ENCODE measurements at regions not wholly inside any gene's neighbourhood (a gene's known extent, or its start where the extent isn't known, plus 50 kb on each side); places are given as distances from the start of the nearest gene placed in this dataset.

GRCh38 chr7:145599376-145599775, 517.2 kb upstream of the CNTNAP2 start:
- no peak overlapping the region for H3K27ac ChIP-seq (ENCODE audit: low read length)
- H3F3A ChIP-seq (ENCODE audit: insufficient read depth, low read length, poor library complexity, severe bottlenecking): no peaks in the 10 kb centered on the region
- no peaks in the 10 kb centered on the region for H3K36me3 ChIP-seq (ENCODE audit: insufficient read depth, low read length)
- no peak for TF ChIP-seq EP300 (conservative IDR thresholded peaks at IDR 0.05; ENCODE audit: poor library complexity, severe bottlenecking)
- TF ChIP-seq EZH2 (IDR thresholded peaks at IDR 0.05; ENCODE audit: borderline replicate concordance, insufficient read depth, low read length, poor library complexity, severe bottlenecking): no peak
- TF ChIP-seq RAD21 (conservative IDR thresholded peaks at IDR 0.05): no peak
- no peak for TF ChIP-seq POLR2AphosphoS5 (IDR thresholded peaks at IDR 0.05)
- TF ChIP-seq MXI1 (conservative IDR thresholded peaks at IDR 0.05; ENCODE audit: poor library complexity, severe bottlenecking): no peak
- TF ChIP-seq SMC3 (conservative IDR thresholded peaks at IDR 0.05; ENCODE audit: poor library complexity): no peak
- no peak for TF ChIP-seq REST (IDR thresholded peaks at IDR 0.05; ENCODE audit: borderline replicate concordance)
- TF ChIP-seq TAF1 (IDR thresholded peaks at IDR 0.05; ENCODE audit: low read depth): no peak
- TF ChIP-seq, protein P1, sequence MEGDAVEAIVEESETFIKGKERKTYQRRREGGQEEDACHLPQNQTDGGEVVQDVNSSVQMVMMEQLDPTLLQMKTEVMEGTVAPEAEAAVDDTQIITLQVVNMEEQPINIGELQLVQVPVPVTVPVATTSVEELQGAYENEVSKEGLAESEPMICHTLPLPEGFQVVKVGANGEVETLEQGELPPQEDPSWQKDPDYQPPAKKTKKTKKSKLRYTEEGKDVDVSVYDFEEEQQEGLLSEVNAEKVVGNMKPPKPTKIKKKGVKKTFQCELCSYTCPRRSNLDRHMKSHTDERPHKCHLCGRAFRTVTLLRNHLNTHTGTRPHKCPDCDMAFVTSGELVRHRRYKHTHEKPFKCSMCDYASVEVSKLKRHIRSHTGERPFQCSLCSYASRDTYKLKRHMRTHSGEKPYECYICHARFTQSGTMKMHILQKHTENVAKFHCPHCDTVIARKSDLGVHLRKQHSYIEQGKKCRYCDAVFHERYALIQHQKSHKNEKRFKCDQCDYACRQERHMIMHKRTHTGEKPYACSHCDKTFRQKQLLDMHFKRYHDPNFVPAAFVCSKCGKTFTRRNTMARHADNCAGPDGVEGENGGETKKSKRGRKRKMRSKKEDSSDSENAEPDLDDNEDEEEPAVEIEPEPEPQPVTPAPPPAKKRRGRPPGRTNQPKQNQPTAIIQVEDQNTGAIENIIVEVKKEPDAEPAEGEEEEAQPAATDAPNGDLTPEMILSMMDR (IDR thresholded peaks at IDR 0.05; ENCODE audit: poor library complexity, severe bottlenecking): no peak
- no peak overlapping the region for H3K4me2 ChIP-seq (ENCODE audit: low read length)
- H3K9me3 ChIP-seq (ENCODE audit: low read length): no peaks in the 10 kb centered on the region
- no peak overlapping the region for H2AFZ ChIP-seq (ENCODE audit: low read depth, low read length)
- H3K79me2 ChIP-seq (replicated peaks; ENCODE audit: insufficient read depth, low read length): no peaks in the 10 kb centered on the region
- H3K4me3 ChIP-seq (ENCODE audit: low read length): no peak overlapping the region
- no peak overlapping the region for H3K9ac ChIP-seq (ENCODE audit: low read length)
- no peaks in the 10 kb centered on the region for H4K20me1 ChIP-seq (ENCODE audit: insufficient read depth)
- no peaks in the 10 kb centered on the region for H3K27me3 ChIP-seq (ENCODE audit: insufficient read depth, low read depth, low read length)
- no peaks in the 10 kb centered on the region for H3K9me2 ChIP-seq (ENCODE audit: insufficient read depth, low read length)

DNA sequence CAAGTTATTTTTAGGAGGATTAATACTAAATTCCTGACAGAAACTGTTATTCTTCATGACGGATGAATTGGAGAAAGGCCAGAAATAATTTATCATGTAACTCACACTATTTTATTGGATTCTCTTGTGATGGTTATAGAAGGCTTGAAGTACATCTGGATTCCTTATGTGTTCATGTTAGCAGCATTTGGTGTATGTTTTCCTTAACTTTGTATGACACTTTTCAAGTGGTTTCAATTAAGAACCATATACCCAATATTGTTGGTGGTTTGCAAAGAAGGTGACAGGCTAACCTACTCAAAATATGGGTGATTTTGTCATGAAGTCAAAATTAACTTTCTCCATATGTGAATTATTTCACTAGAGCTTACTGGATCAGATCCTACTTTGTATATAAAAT, 532.2 kb upstream of the CNTNAP2 start:
- no peak for TF ChIP-seq TAF1 (IDR thresholded peaks at IDR 0.05; ENCODE audit: low read depth)
- no peak for TF ChIP-seq EP300 (conservative IDR thresholded peaks at IDR 0.05; ENCODE audit: poor library complexity, severe bottlenecking)
- TF ChIP-seq SMC3 (conservative IDR thresholded peaks at IDR 0.05; ENCODE audit: poor library complexity): no peak
- no peak for TF ChIP-seq REST (IDR thresholded peaks at IDR 0.05; ENCODE audit: borderline replicate concordance)
- no peak for TF ChIP-seq MXI1 (conservative IDR thresholded peaks at IDR 0.05; ENCODE audit: poor library complexity, severe bottlenecking)
- TF ChIP-seq, protein P1 (IDR thresholded peaks at IDR 0.05; ENCODE audit: poor library complexity, severe bottlenecking): no peak
- TF ChIP-seq RAD21 (conservative IDR thresholded peaks at IDR 0.05): no peak
- TF ChIP-seq POLR2AphosphoS5 (IDR thresholded peaks at IDR 0.05): no peak
- no peak for TF ChIP-seq EZH2 (IDR thresholded peaks at IDR 0.05; ENCODE audit: borderline replicate concordance, insufficient read depth, low read length, poor library complexity, severe bottlenecking)
- H3K9me3 ChIP-seq (ENCODE audit: low read length): no peaks in the 10 kb centered on the region
- H3K4me3 ChIP-seq (ENCODE audit: low read length): no peak overlapping the region
- H3K9me2 ChIP-seq (ENCODE audit: insufficient read depth, low read length): no peaks in the 10 kb centered on the region
- no peak overlapping the region for H3K27ac ChIP-seq (ENCODE audit: low read length)
- H3K36me3 ChIP-seq (ENCODE audit: insufficient read depth, low read length): no peaks in the 10 kb centered on the region
- H3K9ac ChIP-seq (ENCODE audit: low read length): no peak overlapping the region
- no peaks in the 10 kb centered on the region for H3F3A ChIP-seq (ENCODE audit: insufficient read depth, low read length, poor library complexity, severe bottlenecking)
- H3K4me2 ChIP-seq (ENCODE audit: low read length): no peak overlapping the region
- H4K20me1 ChIP-seq (ENCODE audit: insufficient read depth): no peaks in the 10 kb centered on the region
- H3K27me3 ChIP-seq (ENCODE audit: insufficient read depth, low read depth, low read length): no peaks in the 10 kb centered on the region
- H3K79me2 ChIP-seq (replicated peaks; ENCODE audit: insufficient read depth, low read length): no peaks in the 10 kb centered on the region
- no peak overlapping the region for H2AFZ ChIP-seq (ENCODE audit: low read depth, low read length)

All from neural cell (in vitro differentiated cells).